ENCODE measurements at regions not wholly inside any gene's neighbourhood (a gene's known extent, or its start where the extent isn't known, plus 50 kb on each side); places are given as distances from the start of the nearest gene placed in this dataset.

GRCh38 chr11:115981814-115982471, 477.7 kb upstream of the CADM1 start (continued):
- TF ChIP-seq MYC (CRISPR knock-in tag; IDR thresholded peaks at IDR 0.05; ENCODE audit: borderline replicate concordance) (no peak), ZNF607 (CRISPR knock-in tag; IDR thresholded peaks at IDR 0.05; ENCODE audit: borderline replicate concordance) (no peak), ZNF501 (CRISPR knock-in tag; IDR thresholded peaks at IDR 0.05) (no peak), EEA1 (CRISPR knock-in tag; IDR thresholded peaks at IDR 0.05; ENCODE audit: borderline replicate concordance) (no peak), RAD51 (IDR thresholded peaks at IDR 0.05; ENCODE audit: borderline replicate concordance) (no peak), ELF1 (CRISPR knock-in tag; IDR thresholded peaks at IDR 0.05) (no peak), HOXA3 (CRISPR knock-in tag; IDR thresholded peaks at IDR 0.05) (no peak), DR1 (CRISPR knock-in tag; IDR thresholded peaks at IDR 0.05) (no peak)
- TF ChIP-seq, protein P1, sequence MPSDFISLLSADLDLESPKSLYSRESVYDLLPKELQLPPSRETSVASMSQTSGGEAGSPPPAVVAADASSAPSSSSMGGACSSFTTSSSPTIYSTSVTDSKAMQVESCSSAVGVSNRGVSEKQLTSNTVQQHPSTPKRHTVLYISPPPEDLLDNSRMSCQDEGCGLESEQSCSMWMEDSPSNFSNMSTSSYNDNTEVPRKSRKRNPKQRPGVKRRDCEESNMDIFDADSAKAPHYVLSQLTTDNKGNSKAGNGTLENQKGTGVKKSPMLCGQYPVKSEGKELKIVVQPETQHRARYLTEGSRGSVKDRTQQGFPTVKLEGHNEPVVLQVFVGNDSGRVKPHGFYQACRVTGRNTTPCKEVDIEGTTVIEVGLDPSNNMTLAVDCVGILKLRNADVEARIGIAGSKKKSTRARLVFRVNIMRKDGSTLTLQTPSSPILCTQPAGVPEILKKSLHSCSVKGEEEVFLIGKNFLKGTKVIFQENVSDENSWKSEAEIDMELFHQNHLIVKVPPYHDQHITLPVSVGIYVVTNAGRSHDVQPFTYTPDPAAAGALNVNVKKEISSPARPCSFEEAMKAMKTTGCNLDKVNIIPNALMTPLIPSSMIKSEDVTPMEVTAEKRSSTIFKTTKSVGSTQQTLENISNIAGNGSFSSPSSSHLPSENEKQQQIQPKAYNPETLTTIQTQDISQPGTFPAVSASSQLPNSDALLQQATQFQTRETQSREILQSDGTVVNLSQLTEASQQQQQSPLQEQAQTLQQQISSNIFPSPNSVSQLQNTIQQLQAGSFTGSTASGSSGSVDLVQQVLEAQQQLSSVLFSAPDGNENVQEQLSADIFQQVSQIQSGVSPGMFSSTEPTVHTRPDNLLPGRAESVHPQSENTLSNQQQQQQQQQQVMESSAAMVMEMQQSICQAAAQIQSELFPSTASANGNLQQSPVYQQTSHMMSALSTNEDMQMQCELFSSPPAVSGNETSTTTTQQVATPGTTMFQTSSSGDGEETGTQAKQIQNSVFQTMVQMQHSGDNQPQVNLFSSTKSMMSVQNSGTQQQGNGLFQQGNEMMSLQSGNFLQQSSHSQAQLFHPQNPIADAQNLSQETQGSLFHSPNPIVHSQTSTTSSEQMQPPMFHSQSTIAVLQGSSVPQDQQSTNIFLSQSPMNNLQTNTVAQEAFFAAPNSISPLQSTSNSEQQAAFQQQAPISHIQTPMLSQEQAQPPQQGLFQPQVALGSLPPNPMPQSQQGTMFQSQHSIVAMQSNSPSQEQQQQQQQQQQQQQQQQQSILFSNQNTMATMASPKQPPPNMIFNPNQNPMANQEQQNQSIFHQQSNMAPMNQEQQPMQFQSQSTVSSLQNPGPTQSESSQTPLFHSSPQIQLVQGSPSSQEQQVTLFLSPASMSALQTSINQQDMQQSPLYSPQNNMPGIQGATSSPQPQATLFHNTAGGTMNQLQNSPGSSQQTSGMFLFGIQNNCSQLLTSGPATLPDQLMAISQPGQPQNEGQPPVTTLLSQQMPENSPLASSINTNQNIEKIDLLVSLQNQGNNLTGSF (CRISPR knock-in tag; IDR thresholded peaks at IDR 0.05): no peak

- POLR2A ChIA-PET: no interaction called here
- H3K27ac ChIP-seq (ENCODE audit: extremely low read length, insufficient read depth, low read length): no peak overlapping the region
- H4K20me1 ChIP-seq (ENCODE audit: insufficient read depth, low read length): no peaks in the 10 kb centered on the region
- H3K36me3 ChIP-seq (replicated peaks in 1 of 2; ENCODE audit: control insufficient read depth in 1 of 2, insufficient read depth in 2 of 2, low read length in 2 of 2): no peaks in the 10 kb centered on the region
- BruUV-seq (replicated peaks): no TSS peak
- ATAC-seq (no peak), FAIRE-seq (no peak), DNase-seq (ENCODE audit: low spot score) (no peak)
- no peaks in the 10 kb centered on the region for H3K9me3 ChIP-seq (ENCODE audit: low read length)
- in situ Hi-C loops (cut with HindIII; ENCODE audit: extremely low pct_ligation_motif_present, low pct_unique_long_range_greater_than_20kb): no loop called here
- H3K79me2 ChIP-seq (ENCODE audit: insufficient read depth, low read length): no peaks in the 10 kb centered on the region
- CTCF ChIA-PET (ENCODE audit: low intra/inter-chr PET ratio, low total read pairs): no interaction called here
- H3K4me1 ChIP-seq (ENCODE audit: insufficient read depth, low read length): no peaks in the 10 kb centered on the region
- H3K4me2 ChIP-seq (ENCODE audit: low read depth, low read length): no peak overlapping the region
- no peak overlapping the region for H3K9ac ChIP-seq (ENCODE audit: insufficient read depth, low read depth, low read length)
- 0% methylated on average over 3 of the region's 3 CpGs for WGBS (ENCODE audit: low lambda C conversion rate)
- intact Hi-C loops (cut with micrococcal nuclease; ENCODE audit: unreplicated experiment): no loop called here
- no peak overlapping the region for H3K4me3 ChIP-seq (replicated peaks in 1 of 3; ENCODE audit: insufficient read depth in 1 of 3, low read depth in 2 of 3, low read length in 3 of 3)
- H2AFZ ChIP-seq (ENCODE audit: low read length): no peak overlapping the region
- H3K27me3 ChIP-seq (ENCODE audit: control insufficient read depth in 1 of 2, insufficient read depth in 2 of 2, low read length in 2 of 2): peaks cover 0 to 5% of the 10 kb centered on the region in 2 experiments; a peak in 3 of 5 replicates
- no peak for TF ChIP-seq MATR3 (CRISPR knock-in tag; IDR thresholded peaks at IDR 0.05)
- TF ChIP-seq, protein P2, sequence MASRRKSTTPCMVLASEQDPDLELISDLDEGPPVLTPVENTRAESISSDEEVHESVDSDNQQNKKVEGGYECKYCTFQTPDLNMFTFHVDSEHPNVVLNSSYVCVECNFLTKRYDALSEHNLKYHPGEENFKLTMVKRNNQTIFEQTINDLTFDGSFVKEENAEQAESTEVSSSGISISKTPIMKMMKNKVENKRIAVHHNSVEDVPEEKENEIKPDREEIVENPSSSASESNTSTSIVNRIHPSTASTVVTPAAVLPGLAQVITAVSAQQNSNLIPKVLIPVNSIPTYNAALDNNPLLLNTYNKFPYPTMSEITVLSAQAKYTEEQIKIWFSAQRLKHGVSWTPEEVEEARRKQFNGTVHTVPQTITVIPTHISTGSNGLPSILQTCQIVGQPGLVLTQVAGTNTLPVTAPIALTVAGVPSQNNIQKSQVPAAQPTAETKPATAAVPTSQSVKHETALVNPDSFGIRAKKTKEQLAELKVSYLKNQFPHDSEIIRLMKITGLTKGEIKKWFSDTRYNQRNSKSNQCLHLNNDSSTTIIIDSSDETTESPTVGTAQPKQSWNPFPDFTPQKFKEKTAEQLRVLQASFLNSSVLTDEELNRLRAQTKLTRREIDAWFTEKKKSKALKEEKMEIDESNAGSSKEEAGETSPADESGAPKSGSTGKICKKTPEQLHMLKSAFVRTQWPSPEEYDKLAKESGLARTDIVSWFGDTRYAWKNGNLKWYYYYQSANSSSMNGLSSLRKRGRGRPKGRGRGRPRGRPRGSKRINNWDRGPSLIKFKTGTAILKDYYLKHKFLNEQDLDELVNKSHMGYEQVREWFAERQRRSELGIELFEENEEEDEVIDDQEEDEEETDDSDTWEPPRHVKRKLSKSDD (CRISPR knock-in tag; IDR thresholded peaks at IDR 0.05; ENCODE audit: low read depth): no peak
- no peak for TF ChIP-seq ZNF543 (CRISPR knock-in tag; IDR thresholded peaks at IDR 0.05)
- TF ChIP-seq CBX2 (IDR thresholded peaks at IDR 0.05; ENCODE audit: low read depth, low read length): no peak
- TF ChIP-seq CBX2 (CRISPR knock-in tag; IDR thresholded peaks at IDR 0.05; ENCODE audit: low read depth): no peak
- TF ChIP-seq ZNF24 (IDR thresholded peaks at IDR 0.05): no peak
- TF ChIP-seq NR2F2 (IDR thresholded peaks at IDR 0.05; ENCODE audit: borderline replicate concordance, low read depth): no peak
- TF ChIP-seq ATM (IDR thresholded peaks at IDR 0.05; ENCODE audit: borderline replicate concordance): no peak
- TF ChIP-seq ZSCAN20 (CRISPR knock-in tag; IDR thresholded peaks at IDR 0.05; ENCODE audit: borderline replicate concordance): no peak
- no peak for TF ChIP-seq ZFP62 (CRISPR knock-in tag; IDR thresholded peaks at IDR 0.05)
Measured at GRCh38 chr11:115981104-115981481, 476.9 kb upstream of the CADM1 start.

All from HepG2 (cell line).